NOMO-1 treated with DMSO at 0.1 percent for 48 hours (cell line): ENCODE measurements at regions not wholly inside any gene's neighbourhood (a gene's known extent, or its start where the extent isn't known, plus 50 kb on each side); places are given as distances from the start of the nearest gene placed in this dataset.
"Not testable (repeated sequence)": the region's sequence is repeated elsewhere in the genome, so short reads cannot be mapped to it uniquely, and the experiment has no call there.

ENCODE experiments used
- DNase-seq: peaks from one replicate; lab custom pipeline; 2025; ENCODE audit not compliant: unreplicated experiment; lab: John Stamatoyannopoulos, UW

GRCh38 chr1:233722212-233722979 is 108.5 kb downstream of the KCNK1 start:
- no peak for DNase-seq

- no peak for DNase-seq
Measured at GRCh38 chr1:233723387-233723786, 109.5 kb downstream of the KCNK1 start.

- not testable (repeated sequence) for DNase-seq
Measured at GRCh38 chr1:233724131-233724631, 110.3 kb downstream of the KCNK1 start.

GRCh38 chr1:233725423-233725822 is 111.5 kb downstream of the KCNK1 start:
- DNase-seq, result no peak

GRCh38 chr1:233728721-233729120 is 114.8 kb downstream of the KCNK1 start:
- no peak for DNase-seq

GRCh38 chr1:233730380-233730779 is 116.5 kb downstream of the KCNK1 start:
- DNase-seq, result no peak

GRCh38 chr1:233730809-233731208 is 116.9 kb downstream of the KCNK1 start:
- no peak for DNase-seq

GRCh38 chr1:233732206-233732605 is 118.3 kb downstream of the KCNK1 start:
- no peak for DNase-seq

GRCh38 chr1:233734456-233734855 is 120.5 kb downstream of the KCNK1 start:
- no peak for DNase-seq

- no peak for DNase-seq
Measured at GRCh38 chr1:233735331-233735730, 121.4 kb downstream of the KCNK1 start.

GRCh38 chr1:233735847-233736246 is 121.9 kb downstream of the KCNK1 start:
- no peak for DNase-seq

- no peak for DNase-seq
Measured at GRCh38 chr1:233737341-233737740, 123.4 kb downstream of the KCNK1 start.

GRCh38 chr1:233738396-233738795 is 124.5 kb downstream of the KCNK1 start:
- DNase-seq, result no peak

GRCh38 chr1:233738850-233739249 is 124.9 kb downstream of the KCNK1 start:
- no peak for DNase-seq

- no peak for DNase-seq
Measured at GRCh38 chr1:233744779-233745513, 131.0 kb downstream of the KCNK1 start.

GRCh38 chr1:233750139-233750538 is 136.2 kb downstream of the KCNK1 start:
- no peak for DNase-seq

- no peak for DNase-seq
Measured at GRCh38 chr1:233759665-233760064, 144.8 kb upstream of the SLC35F3 start.

GRCh38 chr1:233764304-233764703 is 140.2 kb upstream of the SLC35F3 start:
- not testable (repeated sequence) for DNase-seq

GRCh38 chr1:233777566-233777965 is 126.9 kb upstream of the SLC35F3 start:
- DNase-seq, result no peak

GRCh38 chr1:233780049-233780448 is 124.4 kb upstream of the SLC35F3 start:
- DNase-seq, result no peak

GRCh38 chr1:233782937-233783586 is 121.4 kb upstream of the SLC35F3 start:
- no peak for DNase-seq

GRCh38 chr1:233787599-233787998 is 116.9 kb upstream of the SLC35F3 start:
- DNase-seq, result no peak
